ENCODE measurements at regions not wholly inside any gene's neighbourhood (a gene's known extent, or its start where the extent isn't known, plus 50 kb on each side); places are given as distances from the start of the nearest gene placed in this dataset.
"Not testable (repeated sequence)": the region's sequence is repeated elsewhere in the genome, so short reads cannot be mapped to it uniquely, and the experiment has no call there.

DNA sequence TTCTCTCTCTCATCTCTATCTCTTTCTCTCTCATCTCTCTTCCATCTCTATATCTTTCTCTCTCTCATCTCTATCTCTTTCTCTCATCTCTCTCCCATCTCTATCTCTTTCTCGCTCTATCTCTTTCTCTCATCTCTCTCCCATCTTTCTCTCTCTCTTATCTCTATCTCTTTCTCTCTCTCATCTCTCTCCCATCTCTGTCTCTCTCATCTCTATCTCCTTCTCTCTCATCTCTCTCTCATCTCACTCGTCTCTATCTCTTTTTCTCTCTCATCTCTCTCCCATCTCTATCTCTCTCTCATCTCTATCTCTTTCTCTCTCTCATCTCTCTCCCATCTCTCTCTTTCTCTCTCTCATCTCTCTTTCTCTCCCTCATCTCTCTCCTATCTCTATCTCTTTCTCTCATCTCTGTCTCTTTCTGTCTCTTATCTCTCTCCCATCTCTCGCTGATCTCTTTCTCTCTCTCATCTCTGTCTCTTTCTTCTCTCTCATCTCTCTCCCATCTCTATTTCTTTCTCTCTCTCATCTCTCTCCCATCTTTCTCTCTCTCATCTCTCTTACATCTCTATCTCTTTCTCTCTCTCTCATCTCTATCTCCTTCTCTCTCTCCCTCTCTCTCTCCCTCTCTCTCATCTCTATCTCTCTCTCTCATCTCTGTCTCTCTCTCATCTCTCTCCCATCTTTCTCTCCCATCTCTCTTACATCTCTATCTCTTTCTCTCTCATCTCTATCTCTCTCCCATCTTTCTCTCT is 388.7 kb downstream of the NPHP4 start:
- no peak for DNase-seq (ENCODE audit: low read depth in 1 of 2, low spot score in 1 of 2)

DNA sequence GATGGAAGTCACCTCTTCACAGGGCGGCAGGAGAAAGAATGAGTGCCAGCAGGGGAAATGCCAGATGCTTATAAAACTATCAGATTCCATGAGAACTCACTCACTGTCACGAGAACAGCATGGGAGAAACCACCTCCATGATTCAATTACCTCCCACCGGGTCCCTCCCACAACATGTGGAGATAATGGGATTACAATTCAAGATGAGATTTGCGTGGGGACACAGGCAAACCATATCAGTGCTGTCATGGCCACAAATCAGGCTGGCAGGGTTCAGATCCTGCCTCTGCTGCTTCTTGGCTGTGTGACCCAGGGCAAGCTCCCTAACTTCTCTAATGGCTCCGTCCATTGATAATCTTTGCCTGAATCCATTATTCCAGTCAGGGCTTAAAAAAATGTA is 389.5 kb downstream of the NPHP4 start:
- DNase-seq (ENCODE audit: low read depth in 1 of 2, low spot score in 1 of 2), result not testable (repeated sequence)

DNA sequence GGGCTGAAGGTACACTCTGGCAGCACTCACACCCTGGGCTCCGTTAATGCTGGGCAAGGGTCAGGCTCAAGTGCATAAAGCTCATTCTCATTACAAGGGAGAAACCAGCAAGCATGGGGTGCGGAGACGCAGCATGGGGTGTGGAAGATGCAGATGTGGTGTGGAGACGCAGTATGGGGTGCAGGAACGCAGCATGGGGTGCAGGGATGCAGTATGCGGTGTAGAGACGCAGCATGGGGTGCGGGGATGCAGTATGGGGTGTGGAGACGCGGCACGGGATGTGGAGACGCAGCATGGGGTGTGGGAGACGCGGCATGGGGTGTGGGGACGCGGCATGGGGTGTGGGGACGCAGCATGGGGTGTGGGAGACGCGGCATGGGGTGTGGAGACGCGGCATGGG is 390.7 kb downstream of the NPHP4 start:
- no peak for DNase-seq (ENCODE audit: low read depth in 1 of 2, low spot score in 1 of 2)

DNA sequence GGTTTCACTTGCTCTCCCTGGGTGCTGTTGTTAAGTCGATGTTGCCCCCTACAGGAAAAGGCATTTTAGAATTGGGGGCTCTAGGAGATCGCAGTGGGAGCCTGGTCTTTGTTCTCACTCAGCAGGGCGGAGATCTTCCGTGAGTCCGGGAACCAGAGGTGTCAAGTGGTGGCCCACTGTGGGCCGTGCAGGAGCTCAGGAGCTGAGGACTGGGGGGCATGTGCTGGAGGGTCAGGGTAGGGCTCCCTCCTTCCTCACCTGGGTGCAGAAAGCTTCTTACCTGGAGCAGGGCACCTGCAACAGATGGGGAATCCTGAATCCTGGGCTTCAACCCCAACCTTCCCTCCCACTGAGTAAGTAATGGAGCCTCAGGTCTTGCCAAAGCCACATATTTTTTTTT is 392.7 kb downstream of the NPHP4 start:
- no peak for DNase-seq (ENCODE audit: low read depth in 1 of 2, low spot score in 1 of 2)

DNA sequence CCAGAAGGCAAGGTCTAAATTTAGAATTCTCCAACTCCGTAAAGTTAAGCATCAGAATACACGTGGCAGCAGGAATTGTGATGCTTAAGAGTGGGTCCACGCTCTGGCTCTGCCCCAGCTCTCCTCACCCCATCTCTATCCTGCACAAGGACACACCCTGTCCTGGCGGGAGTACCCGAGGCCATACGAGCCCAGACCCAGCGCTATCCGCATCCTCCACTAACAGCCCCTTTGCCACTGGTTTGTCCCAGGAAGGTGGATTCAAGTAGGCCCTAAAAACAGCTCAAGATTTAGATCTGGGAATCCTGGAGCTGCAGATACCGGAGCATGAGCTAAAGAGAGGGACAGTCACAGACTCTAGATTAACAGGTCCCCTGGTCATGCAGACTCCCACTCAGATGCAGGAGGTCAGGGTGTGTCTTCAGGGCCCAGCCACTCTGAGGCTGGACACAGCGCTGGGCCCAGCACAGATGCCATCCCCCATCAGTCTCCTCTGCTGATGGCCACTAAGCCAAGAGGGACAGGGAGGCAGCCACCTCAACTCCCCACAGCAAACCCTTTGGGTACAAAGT is 393.3 kb downstream of the NPHP4 start:
- no peak for DNase-seq (ENCODE audit: low read depth in 1 of 2, low spot score in 1 of 2)

DNA sequence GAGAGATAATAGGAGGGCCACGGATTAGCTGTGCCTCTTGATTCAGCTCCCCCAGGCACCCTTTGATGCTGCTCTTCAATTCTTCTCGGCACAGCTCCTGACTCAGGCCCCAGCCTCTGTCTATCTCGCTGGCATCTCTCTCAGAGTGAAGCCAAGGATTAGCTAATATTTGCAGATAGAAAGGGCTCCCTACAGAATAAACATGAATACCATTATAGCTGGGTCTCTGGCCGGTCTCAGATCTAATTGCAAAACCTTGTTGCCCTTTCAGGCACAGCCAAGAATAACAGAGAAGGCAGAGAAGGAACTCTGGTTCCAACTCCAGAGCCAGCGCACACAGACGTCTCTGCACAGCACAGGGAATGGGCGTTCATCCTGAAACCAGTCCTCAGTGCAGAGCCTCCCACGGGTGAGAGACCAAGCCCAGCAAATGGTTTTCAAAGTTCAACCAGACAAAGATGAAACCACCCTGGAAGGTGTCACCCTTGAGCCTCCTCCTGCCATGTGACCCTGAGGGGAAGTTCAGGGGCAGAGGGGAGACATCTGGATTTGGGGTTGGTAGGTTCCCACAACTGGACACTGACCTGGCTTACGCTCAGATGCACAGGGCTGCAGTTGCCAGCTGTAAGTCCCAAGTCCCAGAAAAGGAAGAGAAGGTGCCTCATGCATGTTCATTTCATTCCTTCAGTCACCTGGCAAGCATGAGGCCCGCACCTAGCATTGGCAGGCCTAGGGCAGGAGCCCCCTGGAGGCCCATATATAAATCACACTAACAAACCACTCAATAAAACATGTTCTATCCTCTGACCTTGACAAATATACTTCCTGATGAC is 394.0 kb downstream of the NPHP4 start:
- no peak for DNase-seq (ENCODE audit: low read depth in 1 of 2, low spot score in 1 of 2)

DNA sequence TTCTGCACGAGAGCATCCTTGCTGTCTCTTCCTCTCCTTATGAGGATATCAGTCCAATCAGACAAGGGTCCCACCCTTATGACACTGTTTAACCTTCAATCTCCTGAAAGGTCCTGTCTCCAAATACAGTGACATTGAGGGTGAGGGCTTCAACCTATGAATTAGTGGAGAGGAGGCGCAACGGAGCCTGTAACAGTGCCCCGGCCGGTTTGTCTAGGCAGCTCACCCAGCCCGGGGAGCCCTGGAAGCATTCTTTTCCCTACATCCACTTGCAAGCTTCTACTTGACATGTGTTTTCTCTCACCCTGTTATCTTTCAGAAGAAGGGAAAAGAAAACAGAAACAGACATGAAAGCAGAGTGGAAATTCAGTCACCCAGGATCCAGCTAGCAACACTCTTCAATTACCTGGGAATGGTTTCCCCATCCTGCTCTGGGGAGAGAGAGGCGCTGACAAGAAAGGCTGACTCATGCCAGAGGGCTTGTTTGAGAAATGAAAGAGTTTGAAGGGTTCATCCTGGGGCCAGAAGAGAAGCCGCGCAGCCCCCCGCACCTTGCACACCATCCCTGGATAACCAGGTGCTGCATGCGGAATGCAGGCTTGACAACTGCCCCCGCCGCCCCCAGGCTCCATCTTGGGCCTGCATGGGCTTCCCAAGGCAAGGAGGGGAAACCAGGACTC is 394.9 kb downstream of the NPHP4 start:
- no peak for DNase-seq (ENCODE audit: low read depth in 1 of 2, low spot score in 1 of 2)

DNA sequence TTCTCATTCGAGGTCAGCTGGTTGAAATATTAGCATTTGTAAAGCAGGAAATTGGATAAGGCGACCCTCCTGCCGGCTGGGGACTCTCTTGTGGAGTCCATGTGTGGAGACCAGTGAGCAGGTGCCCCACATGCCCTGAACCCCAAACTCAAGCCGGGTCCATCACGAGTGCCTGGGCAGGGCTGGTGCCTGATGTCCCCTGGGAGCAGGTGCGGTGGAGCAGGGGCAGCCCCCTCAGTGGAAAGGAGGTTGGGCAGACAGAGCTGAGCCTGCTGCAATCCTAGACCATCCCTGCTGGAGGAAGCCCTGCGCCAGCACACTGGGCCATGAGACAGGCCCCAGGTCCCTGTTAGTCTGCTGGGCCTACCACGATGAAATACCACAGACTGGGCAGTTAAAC is 395.6 kb downstream of the NPHP4 start:
- DNase-seq (ENCODE audit: low read depth in 1 of 2, low spot score in 1 of 2), result no peak

DNA sequence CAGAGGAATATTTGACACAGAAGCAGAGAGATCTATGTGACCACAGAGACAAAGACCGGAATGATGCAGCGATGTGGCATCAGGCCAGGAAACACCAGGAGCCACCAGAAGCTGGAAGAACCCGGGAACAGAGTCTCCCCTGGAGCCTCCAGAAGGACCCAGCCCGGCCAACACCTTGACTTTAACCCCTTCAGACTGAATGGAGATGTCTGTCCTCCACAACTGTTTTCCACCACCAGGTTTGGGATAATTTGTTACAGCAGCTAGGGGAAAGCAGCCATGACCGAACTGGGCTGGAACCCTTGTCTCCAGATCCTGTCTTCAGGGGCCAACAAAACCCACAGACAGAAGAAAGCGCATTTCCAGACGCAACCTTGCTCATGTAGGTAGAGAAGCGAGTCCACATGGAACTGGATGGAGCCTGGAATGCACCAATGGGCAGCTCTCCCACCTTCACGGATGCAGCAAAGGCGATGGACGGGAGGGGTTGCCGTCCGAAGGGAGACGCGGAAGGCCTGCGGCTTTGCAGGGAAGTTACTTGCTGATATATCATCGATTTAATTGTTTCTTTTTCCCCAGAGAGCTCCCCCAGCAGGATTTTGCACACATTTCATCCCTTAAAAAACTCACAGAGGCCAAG is 396.6 kb downstream of the NPHP4 start:
- no peak for DNase-seq (ENCODE audit: low read depth in 1 of 2, low spot score in 1 of 2)

DNA sequence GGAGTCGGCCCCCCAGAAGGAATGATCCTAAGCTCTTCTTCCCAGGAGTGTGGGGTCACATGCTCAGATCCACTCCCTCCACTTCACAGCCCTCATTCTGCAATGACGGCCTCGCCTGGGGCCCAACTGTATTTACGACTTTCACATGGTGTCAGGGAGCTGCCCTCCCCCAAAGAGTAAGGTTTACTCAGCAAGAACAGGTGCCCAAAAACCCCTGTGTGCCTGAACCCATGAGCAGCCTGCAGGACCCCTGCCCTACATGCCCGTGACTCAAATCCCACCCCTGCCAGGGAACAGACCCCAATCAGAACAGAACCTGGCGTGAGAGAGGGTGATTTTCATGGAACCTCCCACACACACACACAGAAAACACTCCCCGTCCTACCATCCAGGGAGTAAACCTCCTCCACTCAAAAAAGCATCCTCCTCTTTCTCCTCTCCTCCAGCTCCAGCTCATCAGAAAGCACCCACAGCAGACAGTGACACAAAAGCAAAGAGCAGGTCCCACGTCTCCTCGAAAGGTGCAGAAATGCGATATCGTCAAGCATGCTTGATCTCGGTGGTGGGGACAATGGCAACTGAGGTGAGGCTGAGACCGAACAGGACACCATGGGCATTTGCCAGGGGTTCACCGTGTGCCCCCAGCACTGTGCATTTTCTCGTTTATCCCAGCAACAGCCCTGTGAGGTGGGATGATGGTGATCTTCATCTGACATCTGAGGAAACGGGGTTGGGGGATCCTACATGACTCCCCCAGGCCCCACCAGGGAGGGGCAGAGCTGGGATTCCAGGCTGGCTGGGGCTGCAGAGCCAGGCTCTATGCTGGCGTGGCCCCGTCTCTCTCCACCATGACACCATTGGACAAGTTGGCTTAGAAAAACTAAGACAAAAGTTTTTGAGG is 397.9 kb downstream of the NPHP4 start:
- DNase-seq (ENCODE audit: low read depth in 1 of 2, low spot score in 1 of 2), result no peak

DNA sequence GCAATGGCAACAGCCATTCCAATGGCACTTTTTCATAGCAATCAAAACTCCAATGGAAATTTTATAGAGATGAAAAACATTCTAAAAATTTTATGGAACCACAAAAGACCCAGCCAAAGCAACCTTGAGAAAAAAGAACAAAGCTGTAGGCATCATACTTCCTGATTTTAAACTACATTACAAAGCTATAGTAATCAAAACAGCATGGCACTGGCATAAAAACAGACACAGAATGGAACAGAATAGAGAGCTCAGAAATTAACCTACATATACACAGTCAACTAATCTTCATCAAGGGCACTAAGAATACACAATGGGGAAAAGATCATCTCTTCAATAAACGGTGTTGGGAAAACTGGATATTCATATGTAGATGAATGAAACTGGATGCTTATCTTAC is 401.5 kb downstream of the NPHP4 start:
- no peak for DNase-seq (ENCODE audit: low read depth in 1 of 2, low spot score in 1 of 2)

DNA sequence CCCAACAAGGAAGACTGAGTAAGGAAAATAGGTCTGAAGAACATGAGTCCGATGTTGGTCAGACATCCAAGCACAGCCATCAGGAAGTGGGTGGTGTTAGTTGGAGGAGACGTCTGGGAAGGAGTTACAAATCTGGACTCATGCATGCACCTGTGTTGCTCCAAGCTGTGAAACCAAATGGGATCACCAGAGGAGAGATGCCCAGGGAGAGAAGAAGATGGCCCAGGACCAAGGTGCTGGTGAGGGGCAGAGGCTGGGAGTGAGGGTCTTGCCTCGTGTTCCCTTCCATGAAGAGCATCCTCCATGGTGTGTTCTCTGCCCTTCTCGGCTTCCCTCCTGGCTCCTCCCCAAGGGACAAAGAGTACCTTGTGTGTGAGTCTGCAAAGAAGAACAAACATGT is 405.6 kb downstream of the NPHP4 start:
- no peak for DNase-seq (ENCODE audit: low read depth in 1 of 2, low spot score in 1 of 2)

DNA sequence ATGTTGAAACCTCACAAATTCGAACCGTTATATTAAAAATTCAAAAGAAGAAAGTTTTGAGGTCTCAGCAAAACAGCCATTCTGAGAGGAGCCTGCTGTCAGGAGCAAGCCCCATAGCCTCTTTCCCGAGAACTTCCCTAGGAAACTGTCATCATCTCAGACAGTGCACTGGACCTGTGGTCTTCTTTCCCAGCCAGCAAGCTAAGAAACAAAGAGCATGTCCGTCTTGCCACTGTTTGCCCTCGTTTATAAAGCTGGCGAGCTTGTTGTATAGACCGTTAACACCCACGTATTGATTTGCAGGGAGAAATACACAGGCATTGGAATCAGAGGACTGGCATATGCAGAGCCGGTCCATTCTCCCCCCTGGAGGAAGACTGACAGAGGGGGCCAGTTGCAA is 407.0 kb downstream of the NPHP4 start:
- DNase-seq (ENCODE audit: low read depth in 1 of 2, low spot score in 1 of 2), result no peak

DNA sequence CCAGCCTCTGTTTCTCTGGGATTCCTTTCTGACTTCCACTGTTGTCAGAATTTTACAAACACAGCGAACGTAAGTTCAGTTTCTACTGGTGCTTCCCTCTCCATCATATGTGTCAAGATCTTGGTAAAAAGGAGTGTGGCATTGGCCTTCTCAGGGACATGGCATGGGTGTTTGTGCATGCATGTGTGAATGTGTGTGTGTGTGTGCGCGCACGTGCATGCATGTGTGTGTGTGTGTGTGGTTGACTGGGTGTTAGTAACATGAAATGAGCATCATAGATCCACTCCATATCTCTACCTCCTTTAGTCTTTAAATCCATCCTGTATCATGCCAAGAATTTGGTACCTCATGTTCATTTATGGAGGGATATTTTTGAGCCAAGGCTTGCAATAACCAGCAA is 411.3 kb downstream of the NPHP4 start:
- DNase-seq (ENCODE audit: low read depth in 1 of 2, low spot score in 1 of 2), result no peak

DNA sequence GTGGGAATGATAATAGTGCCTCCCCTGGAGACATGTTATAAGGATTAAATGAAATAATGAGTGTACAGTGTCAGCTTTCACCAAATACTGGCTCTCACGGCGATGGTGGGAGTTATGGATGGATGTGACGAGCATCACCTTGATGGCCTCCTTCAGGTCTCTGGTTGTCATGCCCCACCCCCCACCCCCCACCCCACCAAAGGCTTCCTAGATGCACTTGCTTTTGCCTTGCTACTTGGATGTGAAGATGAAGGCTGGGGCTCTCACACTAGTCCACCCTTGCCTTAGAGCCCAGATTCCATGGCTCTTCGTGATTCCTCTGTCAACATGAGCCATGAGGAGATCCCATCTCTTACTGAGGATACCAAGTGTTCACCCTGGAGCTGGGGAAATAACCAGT is 412.3 kb downstream of the NPHP4 start:
- no peak for DNase-seq (ENCODE audit: low read depth in 1 of 2, low spot score in 1 of 2)

DNA sequence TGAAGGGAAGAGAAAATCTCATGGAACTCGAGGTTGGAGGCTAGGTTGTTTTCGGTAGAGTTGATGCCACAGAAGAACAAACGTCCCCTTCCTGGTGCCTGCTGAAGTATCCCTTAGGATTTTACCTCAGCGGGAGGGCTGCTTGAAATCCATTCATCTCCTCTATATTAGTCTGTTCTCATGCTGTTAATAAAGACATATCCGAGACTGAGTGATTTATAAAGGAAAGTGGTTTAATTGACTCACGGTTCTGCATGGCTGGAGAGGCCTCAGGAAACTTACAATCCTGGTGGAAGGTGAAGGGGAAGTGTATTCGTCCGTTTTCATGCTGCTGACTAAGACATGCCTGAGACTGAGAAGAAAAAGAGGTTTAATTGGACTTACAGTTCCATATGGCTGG is 413.5 kb downstream of the NPHP4 start:
- DNase-seq (ENCODE audit: low read depth in 1 of 2, low spot score in 1 of 2), result no peak

DNA sequence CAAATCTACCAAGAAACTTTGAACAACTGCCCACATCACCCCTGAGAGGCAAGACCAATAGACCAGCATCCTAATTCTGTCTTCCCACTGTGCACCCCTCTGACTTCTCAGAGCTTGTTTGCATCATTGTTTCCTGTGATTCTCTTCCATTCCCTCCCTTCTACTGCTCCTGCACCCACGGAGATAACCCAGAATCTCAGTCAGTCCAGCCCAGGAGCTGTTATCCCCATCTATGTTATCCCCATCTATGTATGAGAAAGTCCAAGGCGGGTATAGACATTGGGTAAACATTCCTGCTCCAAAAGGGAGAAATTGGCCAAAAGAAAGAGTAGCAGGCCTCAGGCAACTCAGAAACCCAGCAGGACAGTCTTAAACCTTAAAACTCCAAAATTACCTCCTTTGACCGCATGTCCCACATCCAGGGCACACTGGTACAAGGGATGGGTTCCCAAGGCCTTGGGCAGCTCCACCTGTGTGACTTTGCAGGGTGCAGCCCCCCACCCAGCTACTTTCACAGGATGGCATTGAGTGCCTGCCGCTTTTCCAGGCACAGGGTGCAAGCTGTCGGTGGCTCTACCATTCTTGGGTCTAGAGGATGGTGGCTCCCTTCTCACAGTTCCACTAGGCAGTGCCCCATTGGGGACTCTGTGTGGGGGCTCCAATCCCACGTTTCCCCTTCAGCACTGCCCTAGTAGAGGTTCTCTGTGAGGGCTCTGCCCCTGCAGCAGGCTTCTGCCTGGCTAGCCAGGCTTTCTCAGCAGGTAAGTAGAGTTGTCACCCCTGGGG is 414.8 kb downstream of the NPHP4 start:
- no peak for DNase-seq (ENCODE audit: low read depth in 1 of 2, low spot score in 1 of 2)

DNA sequence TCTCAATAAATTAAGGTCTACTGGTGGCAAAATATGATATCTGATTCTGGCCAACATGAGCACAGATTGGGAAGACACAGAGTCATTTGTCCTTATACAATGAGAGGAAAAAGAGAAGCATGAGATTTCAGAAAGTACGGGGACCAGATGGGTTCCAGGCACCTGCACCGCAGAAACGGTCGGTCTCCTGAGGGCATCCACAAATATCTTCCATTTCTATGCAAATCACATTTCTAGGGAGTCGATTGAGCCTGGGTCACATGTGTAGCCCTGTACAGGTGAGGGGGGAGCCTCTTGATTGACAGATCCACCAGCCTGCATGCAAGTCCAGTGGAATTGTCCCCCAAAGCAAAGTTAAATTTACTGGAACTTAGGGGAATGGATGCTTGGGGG is 415.6 kb downstream of the NPHP4 start:
- no peak for DNase-seq (ENCODE audit: low read depth in 1 of 2, low spot score in 1 of 2)

DNA sequence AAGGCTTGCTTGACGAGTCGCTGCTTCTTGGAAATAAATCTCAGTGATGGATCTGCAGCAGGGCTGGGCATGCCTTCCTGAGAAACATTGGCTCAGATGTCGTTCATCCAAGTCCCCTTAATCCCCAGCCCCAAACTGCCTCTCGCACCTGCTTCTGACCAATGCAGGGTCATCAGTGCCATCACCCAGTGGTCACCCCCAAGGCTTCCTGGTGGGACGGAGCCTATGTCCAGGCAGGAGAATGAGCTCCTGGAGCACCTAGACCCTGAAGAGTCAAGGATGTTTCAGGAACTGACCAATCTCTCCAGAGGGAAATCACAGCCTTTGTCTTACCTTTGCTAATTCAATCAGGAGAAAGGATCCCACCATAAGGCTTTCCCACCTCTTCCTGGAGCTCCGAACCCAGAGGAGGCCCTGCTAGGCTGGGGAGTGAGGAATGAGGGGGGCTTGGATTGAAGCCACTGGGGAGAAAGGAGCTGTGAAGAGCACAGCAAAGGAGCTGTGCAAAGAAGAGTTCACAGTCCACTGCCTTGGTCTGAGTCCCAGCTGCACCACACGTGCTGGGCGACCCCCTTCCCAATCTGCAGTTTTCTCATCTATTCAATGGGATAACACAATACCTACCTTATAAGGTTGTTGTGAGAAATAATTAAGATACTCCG is 416.1 kb downstream of the NPHP4 start:
- DNase-seq (ENCODE audit: low read depth in 1 of 2, low spot score in 1 of 2), result no peak
